ENCODE measurements at regions not wholly inside any gene's neighbourhood (a gene's known extent, or its start where the extent isn't known, plus 50 kb on each side); places are given as distances from the start of the nearest gene placed in this dataset.

DNA sequence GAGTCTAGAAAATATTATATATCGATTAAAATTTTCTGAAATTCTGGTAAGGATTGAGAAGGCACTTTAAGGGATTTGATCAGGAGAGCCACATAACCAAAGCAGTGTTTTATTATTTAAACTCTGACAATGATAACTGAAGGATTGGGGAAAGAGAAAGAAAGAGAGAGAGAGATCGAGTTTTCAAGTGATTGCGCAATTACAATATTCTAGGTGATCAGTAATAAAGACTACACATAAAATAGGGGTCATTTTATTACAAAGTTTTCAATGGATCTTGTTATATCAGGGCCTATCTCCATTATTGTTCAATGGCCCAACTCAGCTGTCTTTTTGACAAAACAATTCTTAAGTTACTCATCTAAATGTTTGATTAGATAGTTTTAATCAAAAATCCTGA is 541.5 kb upstream of the ZWINT start:
- Histone ChIP-seq H3K4me1 (no peaks in the 10 kb centered on the region), H3K4me3 (ENCODE audit: low read depth, low read length) (no peak overlapping the region), H3K27me3 (replicated peaks; ENCODE audit: control insufficient read depth, insufficient read depth, low read length) (no peaks in the 10 kb centered on the region), H3K9me3 (no peaks in the 10 kb centered on the region), H3K36me3 (ENCODE audit: control insufficient read depth, insufficient read depth, low read length) (no peaks in the 10 kb centered on the region)
- no peaks in the 10 kb centered on the region for H3K9me3 Mint-ChIP-seq (ENCODE audit: unreplicated experiment)
- ChIA-PET CTCF (no interaction called here), POLR2A (no interaction called here)
- intact Hi-C loops (cut with micrococcal nuclease; ENCODE audit: unreplicated experiment): no loop called here
- DNase-seq: no peak
- H3K27me3 Mint-ChIP-seq (ENCODE audit: insufficient read depth, unreplicated experiment): no peaks in the 10 kb centered on the region
- H3K27ac Mint-ChIP-seq (ENCODE audit: unreplicated experiment): no peak overlapping the region
- BruUV-seq (replicated peaks): no TSS peak
- H3K4me1 Mint-ChIP-seq (ENCODE audit: low read depth, unreplicated experiment): no peaks in the 10 kb centered on the region
- H3K36me3 Mint-ChIP-seq (ENCODE audit: insufficient read depth, unreplicated experiment): no peaks in the 10 kb centered on the region
- no peak overlapping the region for H3K4me3 Mint-ChIP-seq (ENCODE audit: unreplicated experiment)
- TF ChIP-seq, protein P1, sequence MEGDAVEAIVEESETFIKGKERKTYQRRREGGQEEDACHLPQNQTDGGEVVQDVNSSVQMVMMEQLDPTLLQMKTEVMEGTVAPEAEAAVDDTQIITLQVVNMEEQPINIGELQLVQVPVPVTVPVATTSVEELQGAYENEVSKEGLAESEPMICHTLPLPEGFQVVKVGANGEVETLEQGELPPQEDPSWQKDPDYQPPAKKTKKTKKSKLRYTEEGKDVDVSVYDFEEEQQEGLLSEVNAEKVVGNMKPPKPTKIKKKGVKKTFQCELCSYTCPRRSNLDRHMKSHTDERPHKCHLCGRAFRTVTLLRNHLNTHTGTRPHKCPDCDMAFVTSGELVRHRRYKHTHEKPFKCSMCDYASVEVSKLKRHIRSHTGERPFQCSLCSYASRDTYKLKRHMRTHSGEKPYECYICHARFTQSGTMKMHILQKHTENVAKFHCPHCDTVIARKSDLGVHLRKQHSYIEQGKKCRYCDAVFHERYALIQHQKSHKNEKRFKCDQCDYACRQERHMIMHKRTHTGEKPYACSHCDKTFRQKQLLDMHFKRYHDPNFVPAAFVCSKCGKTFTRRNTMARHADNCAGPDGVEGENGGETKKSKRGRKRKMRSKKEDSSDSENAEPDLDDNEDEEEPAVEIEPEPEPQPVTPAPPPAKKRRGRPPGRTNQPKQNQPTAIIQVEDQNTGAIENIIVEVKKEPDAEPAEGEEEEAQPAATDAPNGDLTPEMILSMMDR (IDR thresholded peaks at IDR 0.05; ENCODE audit: insufficient read depth in 1 of 2, low read depth in 1 of 2, low read length in 1 of 2, severe bottlenecking in 1 of 2, unreplicated experiment in 1 of 2): no peak

DNA sequence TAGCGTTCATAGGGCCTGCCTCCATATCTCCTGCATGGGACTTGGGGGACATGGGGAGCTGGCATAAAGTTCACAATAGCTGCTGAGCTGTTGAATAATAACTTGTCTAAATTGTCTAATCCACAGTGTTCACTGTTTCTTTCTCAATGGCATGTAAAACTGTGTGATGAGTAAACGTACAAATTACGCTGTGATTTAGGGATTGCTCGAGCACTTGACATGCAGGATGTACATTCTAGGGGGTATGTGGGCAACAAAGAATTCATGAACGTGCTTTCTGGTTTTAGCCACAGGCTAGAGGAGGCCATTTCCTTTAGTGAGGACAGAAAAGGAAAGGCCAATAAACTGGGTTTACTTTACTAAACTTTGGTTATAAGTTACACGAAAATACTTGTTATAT is 534.2 kb upstream of the ZWINT start:
- Mint-ChIP-seq H3K4me3 (ENCODE audit: unreplicated experiment) (no peak overlapping the region), H3K4me1 (ENCODE audit: low read depth, unreplicated experiment) (no peaks in the 10 kb centered on the region), H3K9me3 (ENCODE audit: unreplicated experiment) (no peaks in the 10 kb centered on the region), H3K27ac (ENCODE audit: unreplicated experiment) (no peak overlapping the region), H3K27me3 (ENCODE audit: insufficient read depth, unreplicated experiment) (no peaks in the 10 kb centered on the region), H3K36me3 (ENCODE audit: insufficient read depth, unreplicated experiment) (no peaks in the 10 kb centered on the region)
- no TSS peak for BruUV-seq (replicated peaks)
- TF ChIP-seq, protein P1 (IDR thresholded peaks at IDR 0.05; ENCODE audit: insufficient read depth in 1 of 2, low read depth in 1 of 2, low read length in 1 of 2, severe bottlenecking in 1 of 2, unreplicated experiment in 1 of 2): no peak
- no peaks in the 10 kb centered on the region for H3K36me3 ChIP-seq (ENCODE audit: control insufficient read depth, insufficient read depth, low read length)
- POLR2A ChIA-PET: no interaction called here
- DNase-seq: no peak
- intact Hi-C loops (cut with micrococcal nuclease; ENCODE audit: unreplicated experiment): no loop called here
- CTCF ChIA-PET: no interaction called here
- H3K9me3 ChIP-seq: no peaks in the 10 kb centered on the region
- no peaks in the 10 kb centered on the region for H3K27me3 ChIP-seq (replicated peaks; ENCODE audit: control insufficient read depth, insufficient read depth, low read length)
- H3K4me1 ChIP-seq: no peaks in the 10 kb centered on the region
- H3K4me3 ChIP-seq (ENCODE audit: low read depth, low read length): no peak overlapping the region

DNA sequence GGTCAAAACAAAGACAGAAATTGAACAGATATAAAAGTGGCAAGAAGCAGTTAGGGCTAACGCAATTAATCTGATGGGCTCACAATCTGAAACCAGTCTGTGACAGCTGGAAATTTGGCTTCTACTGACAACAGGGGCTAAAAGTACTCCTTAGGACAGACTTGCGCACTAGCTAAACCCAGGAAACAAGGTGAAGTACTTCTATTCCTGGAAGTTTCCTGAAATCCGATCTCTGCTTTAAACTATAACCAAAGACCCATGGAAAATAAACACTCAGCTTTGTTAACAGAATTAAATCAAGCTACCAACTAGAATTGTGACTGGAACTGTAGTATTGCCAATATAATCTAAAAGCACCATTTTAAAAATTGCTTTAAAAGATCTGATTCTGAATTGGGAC is 520.2 kb upstream of the ZWINT start:
- no TSS peak for BruUV-seq (replicated peaks)
- TF ChIP-seq, protein P1 (IDR thresholded peaks at IDR 0.05; ENCODE audit: insufficient read depth in 1 of 2, low read depth in 1 of 2, low read length in 1 of 2, severe bottlenecking in 1 of 2, unreplicated experiment in 1 of 2): no peak
- Histone ChIP-seq H3K4me1 (no peaks in the 10 kb centered on the region), H3K9me3 (no peaks in the 10 kb centered on the region), H3K36me3 (ENCODE audit: control insufficient read depth, insufficient read depth, low read length) (no peaks in the 10 kb centered on the region), H3K27me3 (replicated peaks; ENCODE audit: control insufficient read depth, insufficient read depth, low read length) (no peaks in the 10 kb centered on the region), H3K4me3 (ENCODE audit: low read depth, low read length) (no peak overlapping the region)
- intact Hi-C loops (cut with micrococcal nuclease; ENCODE audit: unreplicated experiment): no loop called here
- Mint-ChIP-seq H3K36me3 (ENCODE audit: insufficient read depth, unreplicated experiment) (peaks cover 4% of the 10 kb centered on the region), H3K4me3 (ENCODE audit: unreplicated experiment) (no peak overlapping the region), H3K27ac (ENCODE audit: unreplicated experiment) (no peak overlapping the region), H3K27me3 (ENCODE audit: insufficient read depth, unreplicated experiment) (no peaks in the 10 kb centered on the region), H3K9me3 (ENCODE audit: unreplicated experiment) (no peaks in the 10 kb centered on the region), H3K4me1 (ENCODE audit: low read depth, unreplicated experiment) (no peaks in the 10 kb centered on the region)
- CTCF ChIA-PET: no interaction called here
- no peak for DNase-seq
- POLR2A ChIA-PET: no interaction called here

Measured in Caco-2 (cell line).